Tibial artery (tissue), 4 donors: ENCODE measurements at regions not wholly inside any gene's neighbourhood (a gene's known extent, or its start where the extent isn't known, plus 50 kb on each side); places are given as distances from the start of the nearest gene placed in this dataset.

Experiments used
- DNase-seq, 2 donors: peaks; one replicate each; pipeline ENCODE4 v3.0.0-alpha.2; 2019
- H3K27ac ChIP-seq, 2 donors: fragments of 200-600 bp; sonication (generic) in 1 of 2; 1 replicate in 1 of 2; 2 replicates in 1 of 2; pipeline ENCODE4 v1.5.1; 2018 to 2019; ENCODE audit warnings: mild to moderate bottlenecking in 1 of 2
- H3K27me3 ChIP-seq, 2 donors: fragments of 200-600 bp; sonication (generic) in 1 of 2; one replicate each; pipeline versions ENCODE4 v1.5.1 to v1.6.0; 2016 to 2019
- H3K36me3 ChIP-seq, 3 donors: fragments of 200-600 bp; sonication (generic) in 2 of 3; one replicate each; pipeline ENCODE4 v1.5.1; 2016 to 2019; ENCODE audit warnings: mild to moderate bottlenecking in 2 of 3
- H3K4me1 ChIP-seq, 4 donors: fragments of 200-600 bp; sonication (generic) in 2 of 4; 1 replicate in 3 of 4; 2 replicates in 1 of 4; pipeline ENCODE4 v1.5.1; 2016 to 2019
- H3K4me3 ChIP-seq, 2 donors: fragments of 200-600 bp; sonication (generic) in 1 of 2; 1 replicate in 1 of 2; 2 replicates in 1 of 2; pipeline ENCODE4 v1.5.1; 2018 to 2019; ENCODE audit warnings: mild to moderate bottlenecking in 2 of 2
- H3K9me3 ChIP-seq, 3 donors: fragments of 200-600 bp; sonication (generic) in 1 of 3; one replicate each; pipeline ENCODE4 v1.5.1; 2016 to 2019
- CTCF ChIP-seq, 2 experiments: fragments of 200-600 bp in 1 of 2; fragments of 450-650 bp in 1 of 2; IDR thresholded peaks; one replicate each; pipeline ENCODE4 v1.5.1; 2017 to 2019; ENCODE audit warnings: antibody characterized with exemption in 2 of 2, mild to moderate bottlenecking in 1 of 2, moderate library complexity in 1 of 2
- intact Hi-C: fragments of 100-400 bp; cut with DNase I; formaldehyde crosslinking; loops from one replicate; pipeline ENCODE4 v1.15.0; 2023; ENCODE audit warnings: low total_unique reads

GRCh38 chr10:78757344-78757925 is 311.3 kb upstream of the ZMIZ1 start:
- DNase-seq, result no peak

GRCh38 chr10:78758176-78758575 is 310.6 kb upstream of the ZMIZ1 start:
- H3K9me3 ChIP-seq, result no peaks in the 10 kb centered on the region
- H3K36me3 ChIP-seq, result no peaks in the 10 kb centered on the region
- TF ChIP-seq CTCF (IDR thresholded peaks at IDR 0.05), result no peak
- intact Hi-C loops, result no loop called here
- no peak overlapping the region for H3K4me3 ChIP-seq
- H3K27me3 ChIP-seq, result no peaks in the 10 kb centered on the region
- no peak for DNase-seq
- H3K4me1 ChIP-seq, result peaks cover 0 to 22% (median 10%) of the 10 kb centered on the region in 4 donors
- no peak overlapping the region for H3K27ac ChIP-seq

More at GRCh38 chr10:78757344-78757925, 311.3 kb upstream of the ZMIZ1 start:
- Histone ChIP-seq H3K9me3 (no peaks in the 10 kb centered on the region), H3K27me3 (no peaks in the 10 kb centered on the region), H3K36me3 (no peaks in the 10 kb centered on the region), H3K27ac (peak overlapping the region in 1 of 2 donors; percentile 19), H3K4me3 (no peak overlapping the region), H3K4me1 (peaks cover 0 to 18% (median 8%) of the 10 kb centered on the region in 4 donors)
- intact Hi-C loops, result no loop called here
- no peak for TF ChIP-seq CTCF (IDR thresholded peaks at IDR 0.05)

DNA sequence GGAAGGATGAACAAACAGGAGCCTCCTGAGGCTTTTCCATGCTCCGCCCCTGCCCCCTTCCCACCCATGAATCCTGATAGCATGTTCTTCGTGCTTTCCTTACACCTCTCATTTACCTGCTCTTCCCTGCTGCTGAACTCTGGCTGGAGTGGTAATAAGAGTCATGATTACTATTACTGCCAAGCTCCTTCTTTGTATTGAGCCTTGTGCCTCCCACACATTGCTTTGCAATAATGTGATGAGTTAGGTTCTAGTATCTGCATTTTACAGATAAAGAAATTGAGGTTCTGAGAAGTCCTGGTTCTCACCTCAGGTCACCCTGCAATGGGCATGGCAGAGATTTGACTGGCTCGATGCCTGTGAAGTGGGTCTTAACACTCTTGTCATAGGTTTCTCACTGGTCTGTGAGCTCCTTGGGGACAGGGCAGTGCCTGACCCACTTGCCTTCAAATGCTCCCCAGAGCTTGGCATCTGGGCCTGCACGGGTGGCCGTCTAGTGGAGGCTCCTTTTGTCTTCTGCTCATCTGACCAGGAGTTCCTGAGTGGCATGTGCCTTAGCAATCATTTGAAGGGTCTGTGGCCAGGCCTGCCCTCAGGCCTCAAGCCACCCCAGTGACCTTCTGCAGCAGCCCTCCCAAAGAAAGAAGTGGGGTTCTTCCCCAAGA is 309.2 kb upstream of the ZMIZ1 start:
- Histone ChIP-seq H3K9me3 (no peaks in the 10 kb centered on the region), H3K27me3 (no peaks in the 10 kb centered on the region), H3K27ac (no peak overlapping the region), H3K4me1 (peaks cover 0 to 33% (median 20%) of the 10 kb centered on the region in 4 donors), H3K36me3 (no peaks in the 10 kb centered on the region), H3K4me3 (no peak overlapping the region)
- no peak for DNase-seq
- TF ChIP-seq CTCF (IDR thresholded peaks at IDR 0.05), result no peak
- intact Hi-C loops, result no loop called here

- no peak overlapping the region for H3K4me3 ChIP-seq
- no peak for DNase-seq
- no peak overlapping the region for H3K27ac ChIP-seq
- intact Hi-C loops, result no loop called here
- H3K27me3 ChIP-seq, result no peaks in the 10 kb centered on the region
- no peaks in the 10 kb centered on the region for H3K9me3 ChIP-seq
- no peak for TF ChIP-seq CTCF (IDR thresholded peaks at IDR 0.05)
- peaks cover 0 to 33% (median 20%) of the 10 kb centered on the region in 4 donors for H3K4me1 ChIP-seq
- H3K36me3 ChIP-seq, result no peaks in the 10 kb centered on the region
Measured at GRCh38 chr10:78760463-78761310, 308.1 kb upstream of the ZMIZ1 start.

DNA sequence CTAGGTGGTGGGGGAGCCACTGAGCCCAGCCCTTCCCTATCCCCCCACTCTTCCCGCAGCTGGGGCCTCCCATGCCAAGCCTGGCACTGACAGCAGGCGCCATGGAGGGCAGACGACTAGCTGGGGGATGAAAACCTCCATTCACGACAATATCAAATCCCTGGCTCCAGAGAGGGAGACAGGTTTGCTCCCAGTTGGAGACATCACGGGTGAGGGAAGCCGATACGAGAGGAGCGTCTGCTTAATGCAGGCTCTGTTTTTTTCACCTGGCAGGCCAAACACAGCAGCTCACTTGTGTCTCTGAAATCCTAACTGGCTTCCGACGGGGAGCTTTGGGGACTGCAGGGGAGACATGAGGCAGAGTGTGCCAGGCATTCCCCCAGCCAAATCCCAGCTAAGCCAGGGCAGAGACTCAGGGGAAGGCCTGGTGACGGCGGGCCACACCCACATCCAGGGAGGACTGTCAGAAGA is 307.4 kb upstream of the ZMIZ1 start:
- no peaks in the 10 kb centered on the region for H3K27me3 ChIP-seq
- H3K27ac ChIP-seq, result no peak overlapping the region
- intact Hi-C loops, result no loop called here
- H3K4me3 ChIP-seq, result no peak overlapping the region
- no peak for DNase-seq
- peaks cover 0 to 30% (median 19%) of the 10 kb centered on the region in 4 donors for H3K4me1 ChIP-seq
- no peaks in the 10 kb centered on the region for H3K36me3 ChIP-seq
- H3K9me3 ChIP-seq, result no peaks in the 10 kb centered on the region
- TF ChIP-seq CTCF (IDR thresholded peaks at IDR 0.05), result no peak
